HepG2 (cell line): ENCODE measurements at regions not wholly inside any gene's neighbourhood (a gene's known extent, or its start where the extent isn't known, plus 50 kb on each side); places are given as distances from the start of the nearest gene placed in this dataset.

Experiments
- ATAC-seq: fragments of 200-7000 bp; cut with Tn5 transposase; 3 replicates; pipeline ENCODE4 v1.9.1; 2020; ENCODE audit warnings: mild to moderate bottlenecking, moderate library complexity
- BruUV-seq: library from RNA; stranded (reverse); fragments of 400-500 nt; replicated peaks from 2 replicates; lab custom pipeline; 2021; lab: Mats Ljungman, UMichigan
- CTCF ChIA-PET: fragments of 300-600 bp; formaldehyde crosslinking; extraction: SDS; loops from one replicate; lab custom pipeline; 2021; ENCODE audit warnings: low total read pairs, inconsistent platforms, low intra/inter-chr PET ratio; lab: Yijun Ruan, JAX
- POLR2A ChIA-PET: fragments of 350-600 bp; sonication (Branson Sonifier 250); formaldehyde crosslinking; loops from one replicate; lab custom pipeline; 2020; ENCODE audit warnings: antibody characterized with exemption, inconsistent platforms; lab: Yijun Ruan, JAX
- DNase-seq: peaks from one replicate; pipeline ENCODE4 v3.0.0-alpha.2; 2015; ENCODE audit warnings: low spot score
- FAIRE-seq: peaks from 3 replicates; lab custom pipeline; 2011; peaks lifted over from hg19 to GRCh38; lab: Jason Lieb, UNC
- H2AFZ ChIP-seq: one replicate; pipeline ENCODE4 v1.6.1; 2011; ENCODE audit warnings: low read length, inconsistent platforms
- H3K27ac ChIP-seq: fragments of 300-600 bp; 3 replicates; pipeline ENCODE4 v1.8.0; 2011; ENCODE audit warnings: mixed run types, mild to moderate bottlenecking, mixed read lengths, low read length, inconsistent platforms; ENCODE audit not compliant: insufficient read depth; ENCODE audit errors: extremely low read length
- H3K27me3 ChIP-seq, 2 experiments: fragments of 200-600 bp in 1 of 2; 2 replicates in 1 of 2; 3 replicates in 1 of 2; pipeline versions ENCODE4 v1.6.0 to v1.8.0; 2011; ENCODE audit warnings: low read length in 2 of 2, mild to moderate bottlenecking in 2 of 2, moderate library complexity in 2 of 2, inconsistent platforms in 1 of 2; ENCODE audit not compliant: insufficient read depth in 2 of 2, control insufficient read depth in 1 of 2
- H3K36me3 ChIP-seq, 2 experiments: fragments of 200-600 bp in 1 of 2; replicated peaks in 1 of 2; 2 replicates in 1 of 2; 3 replicates in 1 of 2; pipeline versions ENCODE4 v1.5.1 to v1.8.0; 2011; ENCODE audit warnings: low read length in 2 of 2, inconsistent platforms in 1 of 2; ENCODE audit not compliant: insufficient read depth in 2 of 2, control insufficient read depth in 1 of 2
- H3K4me1 ChIP-seq: 2 replicates; pipeline ENCODE4 v1.5.1; 2012; ENCODE audit warnings: low read length, inconsistent platforms; ENCODE audit not compliant: insufficient read depth
- H3K4me2 ChIP-seq: 2 replicates; pipeline ENCODE4 v1.6.0; 2011; ENCODE audit warnings: low read depth, low read length, inconsistent platforms
- H3K4me3 ChIP-seq, 3 experiments: fragments of 200-600 bp in 1 of 3; sonication (generic), shearing (Covaris generic) in 1 of 3; replicated peaks in 1 of 3; 2 replicates each; pipeline ENCODE4 v1.5.1; 2011 to 2016; ENCODE audit warnings: low read length in 3 of 3, inconsistent platforms in 2 of 3, low read depth in 2 of 3, mild to moderate bottlenecking in 2 of 3, control low read depth in 1 of 3, mixed read lengths in 1 of 3; ENCODE audit not compliant: insufficient read depth in 1 of 3
- H3K79me2 ChIP-seq: one replicate; pipeline ENCODE4 v1.6.1; 2011; ENCODE audit warnings: low read length, inconsistent platforms; ENCODE audit not compliant: insufficient read depth
- H3K9ac ChIP-seq: 2 replicates; pipeline ENCODE4 v1.6.0; 2011; ENCODE audit warnings: mild to moderate bottlenecking, low read depth, low read length, inconsistent platforms; ENCODE audit not compliant: insufficient read depth
- H3K9me3 ChIP-seq: 2 replicates; pipeline ENCODE4 v1.5.1; 2012; ENCODE audit warnings: mild to moderate bottlenecking, low read length
- H4K20me1 ChIP-seq: 2 replicates; pipeline ENCODE4 v1.6.0; 2011; ENCODE audit warnings: inconsistent platforms, mild to moderate bottlenecking, low read length, moderate library complexity; ENCODE audit not compliant: insufficient read depth
- FOXK1 ChIP-seq: sonication (generic); formaldehyde crosslinking; IDR thresholded peaks from 2 replicates; pipeline ENCODE4 v1.4.0; 2020; ENCODE audit warnings: low read depth, missing genetic modification reagents, borderline replicate concordance
- GABPA ChIP-seq, 2 experiments: IDR thresholded peaks; 2 replicates each; pipeline ENCODE4 v1.6.1; 2011 to 2016; ENCODE audit warnings: low read depth in 2 of 2, low read length in 1 of 2, missing biosample characterization in 1 of 2, missing genetic modification characterization in 1 of 2
- HMGXB3 ChIP-seq: sonication (generic); formaldehyde crosslinking; IDR thresholded peaks from 2 replicates; pipeline ENCODE4 v1.4.0; 2020; ENCODE audit warnings: missing genetic modification reagents, borderline replicate concordance
- MEF2D ChIP-seq: sonication (generic); formaldehyde crosslinking; IDR thresholded peaks from 2 replicates; pipeline ENCODE4 v1.5.1; 2020; ENCODE audit warnings: mild to moderate bottlenecking, missing genetic modification reagents
- MIXL1 ChIP-seq: IDR thresholded peaks from 2 replicates; pipeline ENCODE4 v1.6.1; 2016
- SAFB2 ChIP-seq: sonication (generic); formaldehyde crosslinking; IDR thresholded peaks from 2 replicates; pipeline ENCODE4 v1.5.1; 2020; ENCODE audit warnings: missing genetic modification reagents, low read depth, mild to moderate bottlenecking, borderline replicate concordance
- SMAD3 ChIP-seq: sonication (generic); formaldehyde crosslinking; IDR thresholded peaks from 2 replicates; pipeline ENCODE4 v1.4.0; 2020; ENCODE audit warnings: missing genetic modification reagents
- SNAPC2 ChIP-seq: sonication (generic); formaldehyde crosslinking; IDR thresholded peaks from 2 replicates; pipeline ENCODE4 v1.8.1; 2022; ENCODE audit warnings: mild to moderate bottlenecking, missing genetic modification reagents
- TBX3 ChIP-seq: fragments of 450-650 bp; IDR thresholded peaks from 2 replicates; pipeline ENCODE4 v1.6.1; 2017; ENCODE audit warnings: antibody characterized with exemption, mild to moderate bottlenecking, inconsistent platforms, borderline replicate concordance
- ZBTB7A ChIP-seq: sonication (generic); formaldehyde crosslinking; IDR thresholded peaks from 2 replicates; pipeline ENCODE4 v1.8.0; 2022; ENCODE audit warnings: mild to moderate bottlenecking, missing genetic modification reagents
- ZNF207 ChIP-seq: fragments of 450-650 bp; IDR thresholded peaks from 2 replicates; pipeline ENCODE4 v1.6.1; 2016; ENCODE audit warnings: antibody characterized with exemption, borderline replicate concordance
- ZNF552 ChIP-seq: sonication (generic); formaldehyde crosslinking; IDR thresholded peaks from 2 replicates; pipeline ENCODE4 v1.9.0; 2022; ENCODE audit warnings: missing genetic modification reagents, mild to moderate bottlenecking, borderline replicate concordance
- ZNF704 ChIP-seq: sonication (generic); formaldehyde crosslinking; IDR thresholded peaks from 2 replicates; pipeline ENCODE4 v1.8.1; 2023; ENCODE audit warnings: mild to moderate bottlenecking, inconsistent platforms, moderate library complexity, missing genetic modification reagents, borderline replicate concordance
- ZNF780A ChIP-seq: sonication (generic); formaldehyde crosslinking; IDR thresholded peaks from 2 replicates; pipeline ENCODE4 v1.8.0; 2022; ENCODE audit warnings: mild to moderate bottlenecking, missing genetic modification reagents, moderate library complexity
- ZNF891 ChIP-seq: sonication (generic); formaldehyde crosslinking; IDR thresholded peaks from 2 replicates; pipeline ENCODE4 v1.5.0; 2020; ENCODE audit warnings: mild to moderate bottlenecking, missing genetic modification reagents
- WGBS: methylation state at CpG from one replicate; pipeline ENCODE4 v1.1.6; 2017; ENCODE audit warnings: low lambda C conversion rate; 5-methylcytosine and 5-hydroxymethylcytosine counted together
- in situ Hi-C: cut with HindIII; loops from 2 replicates; pipeline ENCODE4 v1.10.0; 2017; ENCODE audit warnings: low pct_unique_long_range_greater_than_20kb; ENCODE audit not compliant: extremely low pct_ligation_motif_present
- intact Hi-C: fragments of 100-400 bp; cut with micrococcal nuclease; formaldehyde crosslinking; loops from one replicate; pipeline ENCODE4 v1.10.0; 2022; ENCODE audit not compliant: unreplicated experiment

- FAIRE-seq = no peak
- 31% methylated on average over 3 of the region's 3 CpGs for WGBS
- H2AFZ ChIP-seq = no peak overlapping the region
- no peak overlapping the region for H3K4me3 ChIP-seq
- TF ChIP-seq ZNF780A (CRISPR knock-in tag) (no peak), ZNF891 (no peak), TBX3 (no peak), SAFB2 (no peak), SMAD3 (no peak), HMGXB3 (no peak), ZNF704 (CRISPR knock-in tag) (no peak), SNAPC2 (CRISPR knock-in tag) (no peak), ZNF207 (no peak), ZBTB7A (CRISPR knock-in tag) (no peak), GABPA (IDR thresholded peaks at IDR 0.05; ENCODE audit: low read depth, low read length) (no peak), GABPA (CRISPR knock-in tag; IDR thresholded peaks at IDR 0.05; ENCODE audit: low read depth) (no peak), ZNF552 (CRISPR knock-in tag) (no peak), MIXL1 (no peak), MEF2D (CRISPR knock-in tag) (no peak), FOXK1 (CRISPR knock-in tag) (no peak)
- TF ChIP-seq, all 625 proteins: peak for 0
- BruUV-seq = no TSS peak
- intact Hi-C loops (no loop called here), in situ Hi-C loops (no loop called here)
- no peaks in the 10 kb centered on the region for H3K9me3 ChIP-seq
- no peaks in the 10 kb centered on the region for H4K20me1 ChIP-seq
- no peaks in the 10 kb centered on the region; a peak in 1 of 5 replicates for H3K27me3 ChIP-seq
- H3K4me1 ChIP-seq = no peaks in the 10 kb centered on the region
- H3K4me2 ChIP-seq = no peak overlapping the region
- H3K79me2 ChIP-seq = no peaks in the 10 kb centered on the region
- no peaks in the 10 kb centered on the region for H3K36me3 ChIP-seq
- H3K9ac ChIP-seq = no peak overlapping the region
- ChIA-PET POLR2A (no interaction called here), CTCF (no interaction called here)
- DNase-seq = no peak
- no peak for ATAC-seq
- H3K27ac ChIP-seq = no peak overlapping the region
These were observed 208.9 kb downstream of the SPATA18 start for GRCh38 chr4:52259978-52260377.
